BLaER1 (cell line): ENCODE measurements at regions not wholly inside any gene's neighbourhood (a gene's known extent, or its start where the extent isn't known, plus 50 kb on each side); places are given as distances from the start of the nearest gene placed in this dataset.

Experiments used
- H3K27ac ChIP-seq: shearing (Covaris generic); formaldehyde crosslinking; 2 replicates; pipeline ENCODE4 v1.8.1; 2022
- H3K27me3 ChIP-seq: shearing (Covaris generic); formaldehyde crosslinking; 2 replicates; pipeline ENCODE4 v1.8.1; 2022
- H3K36me3 ChIP-seq: shearing (Covaris generic); formaldehyde crosslinking; 2 replicates; pipeline ENCODE4 v1.8.1; 2022
- H3K4me1 ChIP-seq: shearing (Covaris generic); formaldehyde crosslinking; 2 replicates; pipeline ENCODE4 v1.8.1; 2022
- H3K4me2 ChIP-seq: shearing (Covaris generic); formaldehyde crosslinking; 2 replicates; pipeline ENCODE4 v1.8.1; 2022
- H3K4me3 ChIP-seq: shearing (Covaris generic); formaldehyde crosslinking; 2 replicates; pipeline ENCODE4 v1.8.1; 2022
- H3K9ac ChIP-seq: shearing (Covaris generic); formaldehyde crosslinking; 2 replicates; pipeline ENCODE4 v1.8.1; 2022
- H3K9me3 ChIP-seq: shearing (Covaris generic); formaldehyde crosslinking; 2 replicates; pipeline ENCODE4 v1.8.1; 2022
- H4K20me1 ChIP-seq: shearing (Covaris generic); formaldehyde crosslinking; 2 replicates; pipeline ENCODE4 v1.8.1; 2022
- Cebpa-rat ChIP-seq: shearing (Covaris generic); IDR thresholded peaks from 2 replicates; pipeline ENCODE4 v1.8.1; 2022

- peaks cover 9% of the 10 kb centered on the region; the same call in 1 of the 2 replicates for H3K9me3 ChIP-seq
- no peaks in the 10 kb centered on the region for H3K27me3 ChIP-seq
- no peak overlapping the region for H3K4me3 ChIP-seq
- no peak overlapping the region for H3K9ac ChIP-seq
- H3K27ac ChIP-seq = no peak overlapping the region
- H3K36me3 ChIP-seq = no peaks in the 10 kb centered on the region
- no peaks in the 10 kb centered on the region for H3K4me1 ChIP-seq
- TF ChIP-seq Cebpa-rat = no peak
- H4K20me1 ChIP-seq = no peaks in the 10 kb centered on the region
- H3K4me2 ChIP-seq = no peak overlapping the region
Observed at GRCh38 chr21:16945580-16945979, 567.3 kb upstream of the CXADR start.

GRCh38 chr21:16956824-16957223 lies 556.0 kb upstream of the CXADR start:
- Histone ChIP-seq H3K27ac (no peak overlapping the region), H3K36me3 (no peaks in the 10 kb centered on the region), H3K9me3 (no peaks in the 10 kb centered on the region), H3K9ac (no peak overlapping the region), H4K20me1 (no peaks in the 10 kb centered on the region), H3K4me1 (no peaks in the 10 kb centered on the region), H3K4me3 (no peak overlapping the region), H3K4me2 (no peak overlapping the region), H3K27me3 (no peaks in the 10 kb centered on the region)
- TF ChIP-seq Cebpa-rat = no peak

- no peaks in the 10 kb centered on the region for H4K20me1 ChIP-seq
- H3K4me1 ChIP-seq = no peaks in the 10 kb centered on the region
- H3K9me3 ChIP-seq = no peaks in the 10 kb centered on the region; the same call in 1 of the 2 replicates
- H3K27me3 ChIP-seq = no peaks in the 10 kb centered on the region
- no peak overlapping the region for H3K9ac ChIP-seq
- H3K27ac ChIP-seq = no peak overlapping the region
- H3K36me3 ChIP-seq = no peaks in the 10 kb centered on the region
- no peak overlapping the region for H3K4me3 ChIP-seq
- no peak for TF ChIP-seq Cebpa-rat
- H3K4me2 ChIP-seq = no peak overlapping the region
Observed at GRCh38 chr21:16965424-16965823, 547.4 kb upstream of the CXADR start.

- no peak overlapping the region for H3K9ac ChIP-seq
- no peaks in the 10 kb centered on the region for H4K20me1 ChIP-seq
- H3K27me3 ChIP-seq = no peaks in the 10 kb centered on the region
- no peaks in the 10 kb centered on the region for H3K36me3 ChIP-seq
- no peak overlapping the region for H3K4me3 ChIP-seq
- H3K9me3 ChIP-seq = no peaks in the 10 kb centered on the region; the same call in 1 of the 2 replicates
- no peak overlapping the region for H3K27ac ChIP-seq
- H3K4me1 ChIP-seq = no peaks in the 10 kb centered on the region
- H3K4me2 ChIP-seq = no peak overlapping the region
- no peak for TF ChIP-seq Cebpa-rat
Observed at GRCh38 chr21:16968436-16968835, 544.4 kb upstream of the CXADR start.

- H4K20me1 ChIP-seq = no peaks in the 10 kb centered on the region
- no peak overlapping the region for H3K9ac ChIP-seq
- no peak for TF ChIP-seq Cebpa-rat
- no peaks in the 10 kb centered on the region; the same call in 1 of the 2 replicates for H3K9me3 ChIP-seq
- no peaks in the 10 kb centered on the region for H3K27me3 ChIP-seq
- H3K4me2 ChIP-seq = no peak overlapping the region
- no peak overlapping the region for H3K27ac ChIP-seq
- no peaks in the 10 kb centered on the region for H3K4me1 ChIP-seq
- no peak overlapping the region for H3K4me3 ChIP-seq
- H3K36me3 ChIP-seq = no peaks in the 10 kb centered on the region
Observed at GRCh38 chr21:16969636-16970035, 543.2 kb upstream of the CXADR start.

- no peaks in the 10 kb centered on the region for H3K9me3 ChIP-seq
- no peaks in the 10 kb centered on the region for H3K27me3 ChIP-seq
- no peaks in the 10 kb centered on the region for H3K4me1 ChIP-seq
- H3K4me2 ChIP-seq = no peak overlapping the region
- H3K4me3 ChIP-seq = no peak overlapping the region
- no peak for TF ChIP-seq Cebpa-rat
- H3K36me3 ChIP-seq = no peaks in the 10 kb centered on the region
- no peak overlapping the region for H3K9ac ChIP-seq
- no peaks in the 10 kb centered on the region for H4K20me1 ChIP-seq
- no peak overlapping the region for H3K27ac ChIP-seq
Observed at GRCh38 chr21:16974060-16974459, 538.8 kb upstream of the CXADR start.

GRCh38 chr21:16976193-16976592 lies 536.6 kb upstream of the CXADR start:
- no peaks in the 10 kb centered on the region for H3K4me1 ChIP-seq
- H3K9me3 ChIP-seq = no peaks in the 10 kb centered on the region
- H3K27me3 ChIP-seq = no peaks in the 10 kb centered on the region
- H3K4me3 ChIP-seq = no peak overlapping the region
- H3K9ac ChIP-seq = no peak overlapping the region
- TF ChIP-seq Cebpa-rat = no peak
- H3K36me3 ChIP-seq = no peaks in the 10 kb centered on the region
- H4K20me1 ChIP-seq = no peaks in the 10 kb centered on the region
- H3K4me2 ChIP-seq = no peak overlapping the region
- no peak overlapping the region for H3K27ac ChIP-seq

- no peak overlapping the region for H3K27ac ChIP-seq
- TF ChIP-seq Cebpa-rat = no peak
- no peaks in the 10 kb centered on the region for H4K20me1 ChIP-seq
- H3K4me1 ChIP-seq = no peaks in the 10 kb centered on the region
- no peaks in the 10 kb centered on the region for H3K9me3 ChIP-seq
- no peaks in the 10 kb centered on the region for H3K36me3 ChIP-seq
- no peak overlapping the region for H3K4me2 ChIP-seq
- H3K9ac ChIP-seq = no peak overlapping the region
- H3K27me3 ChIP-seq = no peaks in the 10 kb centered on the region
- H3K4me3 ChIP-seq = no peak overlapping the region
Observed at GRCh38 chr21:16978309-16978895, 534.4 kb upstream of the CXADR start.

GRCh38 chr21:16979574-16979973 lies 533.3 kb upstream of the CXADR start:
- H4K20me1 ChIP-seq = no peaks in the 10 kb centered on the region
- no peak overlapping the region for H3K4me3 ChIP-seq
- no peak overlapping the region for H3K27ac ChIP-seq
- no peaks in the 10 kb centered on the region for H3K27me3 ChIP-seq
- H3K4me2 ChIP-seq = no peak overlapping the region
- no peak overlapping the region for H3K9ac ChIP-seq
- no peaks in the 10 kb centered on the region for H3K4me1 ChIP-seq
- no peaks in the 10 kb centered on the region for H3K9me3 ChIP-seq
- no peaks in the 10 kb centered on the region for H3K36me3 ChIP-seq
- no peak for TF ChIP-seq Cebpa-rat

- H3K4me2 ChIP-seq = no peak overlapping the region
- H3K27ac ChIP-seq = no peak overlapping the region
- no peaks in the 10 kb centered on the region for H4K20me1 ChIP-seq
Observed at GRCh38 chr21:16983420-16983819, 529.4 kb upstream of the CXADR start.

GRCh38 chr21:16992448-16992847 lies 520.4 kb upstream of the CXADR start:
- no peak overlapping the region for H3K4me2 ChIP-seq

More at GRCh38 chr21:16983420-16983819, 529.4 kb upstream of the CXADR start:
- Histone ChIP-seq H3K36me3 (no peaks in the 10 kb centered on the region), H3K27me3 (no peaks in the 10 kb centered on the region), H3K4me1 (no peaks in the 10 kb centered on the region), H3K9ac (no peak overlapping the region), H3K4me3 (no peak overlapping the region), H3K9me3 (no peaks in the 10 kb centered on the region)
- no peak for TF ChIP-seq Cebpa-rat

More at GRCh38 chr21:16992448-16992847, 520.4 kb upstream of the CXADR start:
- no peak overlapping the region for H3K27ac ChIP-seq
- no peaks in the 10 kb centered on the region for H3K4me1 ChIP-seq
- H3K27me3 ChIP-seq = no peaks in the 10 kb centered on the region
- H4K20me1 ChIP-seq = no peaks in the 10 kb centered on the region
- H3K9me3 ChIP-seq = no peaks in the 10 kb centered on the region
- TF ChIP-seq Cebpa-rat = no peak
- H3K9ac ChIP-seq = no peak overlapping the region
- no peak overlapping the region for H3K4me3 ChIP-seq
- H3K36me3 ChIP-seq = no peaks in the 10 kb centered on the region
